HCT116 (cell line): ENCODE measurements at regions not wholly inside any gene's neighbourhood (a gene's known extent, or its start where the extent isn't known, plus 50 kb on each side); places are given as distances from the start of the nearest gene placed in this dataset.

Source experiments
- CEBPB ChIP-seq: IDR thresholded peaks from 2 replicates; pipeline ENCODE4 v1.6.1; 2012; ENCODE audit warnings: low read depth
- CTCF ChIP-seq, 3 experiments: fragments of 200-600 bp in 1 of 3; sonication (generic) in 1 of 3; IDR thresholded peaks in 2 of 3; conservative IDR thresholded peaks in 1 of 3; 2 replicates each; pipeline ENCODE4 v1.5.1; 2012 to 2017; ENCODE audit warnings: low read depth in 2 of 3, low read length in 2 of 3, antibody characterized with exemption in 1 of 3, borderline replicate concordance in 1 of 3, control low read depth in 1 of 3, mild to moderate bottlenecking in 1 of 3, mixed read lengths in 1 of 3, mixed run types in 1 of 3, moderate library complexity in 1 of 3; ENCODE audit not compliant: insufficient read depth in 1 of 3
- EZH2phosphoT487 ChIP-seq: fragments of 200-600 bp; IDR thresholded peaks from 2 replicates; pipeline ENCODE4 v1.6.1; 2018; ENCODE audit warnings: antibody characterized with exemption, borderline replicate concordance
- FOSL1 ChIP-seq: IDR thresholded peaks from 2 replicates; pipeline ENCODE4 v1.6.1; 2012; ENCODE audit warnings: low read depth
- POLR2A ChIP-seq: IDR thresholded peaks from 2 replicates; pipeline ENCODE4 v1.7.0; 2011; ENCODE audit warnings: borderline replicate concordance; ENCODE audit not compliant: insufficient read depth, insufficient read length; ENCODE audit errors: extremely low read depth
- YY1 ChIP-seq: IDR thresholded peaks from 2 replicates; pipeline ENCODE4 v1.6.1; 2011; ENCODE audit warnings: low read length, low read depth, moderate library complexity, mild to moderate bottlenecking; ENCODE audit not compliant: insufficient replicate concordance; ENCODE audit errors: extremely low read depth
- ZNF274 ChIP-seq: fragments of 200-500 bp; sonication (Bioruptor generic); IDR thresholded peaks from 2 replicates; pipeline ENCODE4 v1.6.1; 2014; ENCODE audit warnings: mild to moderate bottlenecking, low read depth, low read length, inconsistent platforms
- TF ChIP-seq, protein P1 (sequence below): IDR thresholded peaks from 2 replicates; pipeline ENCODE4 v1.6.1; 2012

GRCh38 chr15:89385596-89386331, 51.1 kb upstream of the POLG start:
- no peak for TF ChIP-seq CEBPB
- TF ChIP-seq ZNF274 = no peak
- TF ChIP-seq POLR2A = no peak
- TF ChIP-seq CTCF (IDR thresholded peaks at IDR 0.05 in 2 of 3, conservative IDR thresholded peaks at IDR 0.05 in 1 of 3; ENCODE audit: borderline replicate concordance in 1 of 3, insufficient read depth in 1 of 3, low read depth in 2 of 3, low read length in 2 of 3) = no peak
- no peak for TF ChIP-seq EZH2phosphoT487
- TF ChIP-seq YY1 = no peak
- TF ChIP-seq FOSL1 = no peak
- TF ChIP-seq, protein P1, sequence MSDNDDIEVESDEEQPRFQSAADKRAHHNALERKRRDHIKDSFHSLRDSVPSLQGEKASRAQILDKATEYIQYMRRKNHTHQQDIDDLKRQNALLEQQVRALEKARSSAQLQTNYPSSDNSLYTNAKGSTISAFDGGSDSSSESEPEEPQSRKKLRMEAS = no peak
